ENCODE measurements at regions not wholly inside any gene's neighbourhood (a gene's known extent, or its start where the extent isn't known, plus 50 kb on each side); places are given as distances from the start of the nearest gene placed in this dataset.

GRCh38 chr12:47303995-47304560, 224.3 kb upstream of the AMIGO2 start:
- no peak for DNase-seq

- no peak for DNase-seq
Observed at GRCh38 chr12:47303207-47303606, 223.4 kb upstream of the AMIGO2 start.

DNA sequence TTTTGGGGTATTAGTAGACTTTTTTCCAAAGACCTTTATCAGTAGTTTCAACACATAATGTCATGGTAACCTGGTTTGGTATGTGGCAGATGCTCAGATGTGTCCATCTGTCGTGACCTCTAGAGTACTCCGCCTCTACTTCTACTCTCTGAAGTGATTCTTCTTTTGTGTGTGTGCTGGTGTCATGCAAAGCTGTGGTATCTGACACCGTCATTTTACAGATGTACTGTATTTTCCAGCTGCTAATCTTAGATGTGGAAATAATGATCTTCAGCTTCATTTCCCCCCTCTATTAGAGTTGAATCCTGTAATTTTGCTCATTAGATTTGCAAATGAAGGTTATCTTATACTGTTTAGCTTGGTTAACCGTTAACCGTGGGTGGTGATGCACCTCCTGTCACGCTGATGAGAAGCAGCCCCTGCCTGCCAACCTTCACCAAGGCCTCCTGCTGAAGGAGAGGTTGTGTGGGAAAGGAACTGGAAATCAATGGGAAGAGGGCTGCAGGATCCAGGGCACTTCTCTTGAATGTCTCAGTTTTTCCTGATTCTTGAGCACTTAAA, 222.4 kb upstream of the AMIGO2 start:
- no peak for DNase-seq

DNA sequence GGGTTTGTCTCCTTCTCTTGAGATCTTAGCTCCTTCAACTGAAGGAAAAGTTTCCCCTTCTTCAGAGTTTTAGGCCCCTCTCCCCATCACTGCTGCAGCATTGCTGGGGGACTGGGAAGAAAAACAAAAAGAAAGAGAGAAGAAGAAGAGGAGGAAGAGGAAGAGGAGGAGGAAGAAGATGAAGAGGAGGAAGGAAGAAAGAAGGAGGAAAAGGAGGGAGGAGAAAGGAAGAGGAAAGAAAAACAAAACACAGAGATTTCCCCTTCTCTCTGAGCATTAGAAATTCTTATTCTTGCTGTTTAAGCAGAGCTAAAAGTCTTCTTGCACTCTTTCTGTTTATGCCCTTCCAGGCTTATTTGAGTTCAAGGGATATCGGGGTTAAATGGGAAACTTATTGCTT, 219.8 kb upstream of the AMIGO2 start:
- no peak for DNase-seq

GRCh38 chr12:47297993-47298392, 218.2 kb upstream of the AMIGO2 start:
- DNase-seq = no peak

- DNase-seq = no peak
Observed at GRCh38 chr12:47296828-47297227, 217.1 kb upstream of the AMIGO2 start.

DNA sequence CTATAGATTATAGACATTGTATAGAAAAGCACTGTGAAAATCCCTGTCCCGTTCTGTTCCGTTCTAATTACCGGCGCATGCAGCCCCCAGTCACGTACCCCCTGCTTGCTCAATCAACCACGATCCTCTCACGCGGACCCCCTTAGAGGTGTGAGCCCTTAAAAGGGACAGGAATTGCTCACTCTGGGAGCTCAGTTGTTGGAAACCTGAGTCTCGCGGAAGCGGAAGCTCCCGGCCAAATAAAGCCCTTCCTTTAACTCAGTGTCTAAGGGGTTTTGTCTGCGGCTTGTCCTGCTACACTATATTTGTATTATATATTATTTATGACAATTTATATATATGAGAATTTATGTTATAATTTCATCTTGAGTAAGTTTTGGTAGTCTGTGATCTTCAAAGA, 213.6 kb upstream of the AMIGO2 start:
- no peak for DNase-seq

GRCh38 chr12:47286676-47287075, 206.9 kb upstream of the AMIGO2 start:
- DNase-seq = no peak

Measured in KG1 (cell line).